ENCODE measurements at regions not wholly inside any gene's neighbourhood (a gene's known extent, or its start where the extent isn't known, plus 50 kb on each side); places are given as distances from the start of the nearest gene placed in this dataset.

- no peak for TF ChIP-seq CTCF (IDR thresholded peaks at IDR 0.05)
- no peak for TF ChIP-seq POLR2A (IDR thresholded peaks at IDR 0.05)
Measured at GRCh38 chr1:80066060-80066459, 1059.5 kb upstream of the ADGRL4 start.
